Panc1 (cell line): ENCODE measurements at regions not wholly inside any gene's neighbourhood (a gene's known extent, or its start where the extent isn't known, plus 50 kb on each side); places are given as distances from the start of the nearest gene placed in this dataset.

ENCODE experiments used
- POLR2AphosphoS5 ChIP-seq: IDR thresholded peaks from 2 replicates; pipeline ENCODE4 v1.6.1; 2012; ENCODE audit warnings: mild to moderate bottlenecking, low read depth, low read length, moderate library complexity
- TF ChIP-seq, protein P1 (sequence below): fragments of 450-650 bp; IDR thresholded peaks from 2 replicates; pipeline ENCODE4 v1.5.1; 2017; ENCODE audit warnings: mild to moderate bottlenecking

DNA sequence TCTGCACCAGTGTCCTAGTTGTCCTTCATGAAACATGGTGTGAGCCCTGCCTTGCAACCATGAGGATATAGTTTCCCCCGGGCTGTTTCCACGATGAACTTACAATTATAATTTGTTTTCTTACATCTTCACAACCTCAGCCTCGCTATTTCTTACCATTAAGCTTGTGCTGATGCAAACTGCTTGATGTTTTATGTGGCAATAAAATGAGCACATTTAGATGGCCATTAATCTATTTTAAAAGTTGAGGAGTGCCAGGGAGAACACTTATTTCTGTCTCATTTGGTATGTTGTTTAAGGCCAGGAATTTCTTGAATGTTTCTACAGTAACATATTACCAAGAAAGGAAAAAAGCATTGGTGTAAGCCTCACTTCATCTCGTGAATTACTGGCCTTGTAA lies 214.5 kb upstream of the SLC8A1 start:
- TF ChIP-seq, protein P1, sequence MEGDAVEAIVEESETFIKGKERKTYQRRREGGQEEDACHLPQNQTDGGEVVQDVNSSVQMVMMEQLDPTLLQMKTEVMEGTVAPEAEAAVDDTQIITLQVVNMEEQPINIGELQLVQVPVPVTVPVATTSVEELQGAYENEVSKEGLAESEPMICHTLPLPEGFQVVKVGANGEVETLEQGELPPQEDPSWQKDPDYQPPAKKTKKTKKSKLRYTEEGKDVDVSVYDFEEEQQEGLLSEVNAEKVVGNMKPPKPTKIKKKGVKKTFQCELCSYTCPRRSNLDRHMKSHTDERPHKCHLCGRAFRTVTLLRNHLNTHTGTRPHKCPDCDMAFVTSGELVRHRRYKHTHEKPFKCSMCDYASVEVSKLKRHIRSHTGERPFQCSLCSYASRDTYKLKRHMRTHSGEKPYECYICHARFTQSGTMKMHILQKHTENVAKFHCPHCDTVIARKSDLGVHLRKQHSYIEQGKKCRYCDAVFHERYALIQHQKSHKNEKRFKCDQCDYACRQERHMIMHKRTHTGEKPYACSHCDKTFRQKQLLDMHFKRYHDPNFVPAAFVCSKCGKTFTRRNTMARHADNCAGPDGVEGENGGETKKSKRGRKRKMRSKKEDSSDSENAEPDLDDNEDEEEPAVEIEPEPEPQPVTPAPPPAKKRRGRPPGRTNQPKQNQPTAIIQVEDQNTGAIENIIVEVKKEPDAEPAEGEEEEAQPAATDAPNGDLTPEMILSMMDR: no peak
- no peak for TF ChIP-seq POLR2AphosphoS5
